Tibial nerve (tissue), 3 donors: ENCODE measurements at regions not wholly inside any gene's neighbourhood (a gene's known extent, or its start where the extent isn't known, plus 50 kb on each side); places are given as distances from the start of the nearest gene placed in this dataset.

ENCODE experiments used
- POLR2A ChIP-seq, 2 donors: fragments of 450-650 bp; IDR thresholded peaks; one replicate each; pipeline ENCODE4 v1.6.1; 2017; ENCODE audit warnings: antibody characterized with exemption in 2 of 2, mild to moderate bottlenecking in 2 of 2, moderate library complexity in 2 of 2
- TF ChIP-seq, protein P1 (sequence below), 5 experiments: fragments of 200-600 bp in 3 of 5; fragments of 450-650 bp in 2 of 5; sonication (generic) in 3 of 5; IDR thresholded peaks; one replicate each; pipeline ENCODE4 v1.5.1; 2016 to 2019; ENCODE audit warnings: antibody characterized with exemption in 5 of 5, mild to moderate bottlenecking in 3 of 5, moderate library complexity in 2 of 5

DNA sequence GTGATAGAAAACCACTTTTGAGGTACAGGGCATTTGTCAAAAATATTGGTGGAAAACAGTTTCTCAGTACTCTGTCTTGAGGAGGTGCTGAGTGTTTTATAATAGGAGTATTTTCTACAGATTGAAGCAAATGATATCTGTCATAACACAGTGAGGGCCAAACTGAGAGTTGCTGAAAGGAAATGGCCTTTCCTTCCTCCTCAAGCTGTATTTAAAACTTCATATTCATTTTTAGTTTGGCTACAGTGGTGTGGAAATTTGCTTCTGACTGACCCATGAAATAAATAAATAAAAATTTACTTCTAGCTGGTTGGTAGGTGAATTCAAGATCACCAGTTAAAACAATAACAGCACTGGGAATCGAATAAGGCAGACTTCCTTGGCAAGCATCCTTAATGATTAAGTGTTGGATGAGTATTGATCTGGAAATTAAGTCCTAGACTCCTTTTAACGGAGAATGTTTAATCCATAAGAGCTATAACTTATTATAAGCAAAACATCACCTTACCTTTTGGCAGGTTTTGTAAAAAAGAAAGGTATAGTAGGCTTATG, 828.6 kb upstream of the CITED2 start:
- TF ChIP-seq, protein P1, sequence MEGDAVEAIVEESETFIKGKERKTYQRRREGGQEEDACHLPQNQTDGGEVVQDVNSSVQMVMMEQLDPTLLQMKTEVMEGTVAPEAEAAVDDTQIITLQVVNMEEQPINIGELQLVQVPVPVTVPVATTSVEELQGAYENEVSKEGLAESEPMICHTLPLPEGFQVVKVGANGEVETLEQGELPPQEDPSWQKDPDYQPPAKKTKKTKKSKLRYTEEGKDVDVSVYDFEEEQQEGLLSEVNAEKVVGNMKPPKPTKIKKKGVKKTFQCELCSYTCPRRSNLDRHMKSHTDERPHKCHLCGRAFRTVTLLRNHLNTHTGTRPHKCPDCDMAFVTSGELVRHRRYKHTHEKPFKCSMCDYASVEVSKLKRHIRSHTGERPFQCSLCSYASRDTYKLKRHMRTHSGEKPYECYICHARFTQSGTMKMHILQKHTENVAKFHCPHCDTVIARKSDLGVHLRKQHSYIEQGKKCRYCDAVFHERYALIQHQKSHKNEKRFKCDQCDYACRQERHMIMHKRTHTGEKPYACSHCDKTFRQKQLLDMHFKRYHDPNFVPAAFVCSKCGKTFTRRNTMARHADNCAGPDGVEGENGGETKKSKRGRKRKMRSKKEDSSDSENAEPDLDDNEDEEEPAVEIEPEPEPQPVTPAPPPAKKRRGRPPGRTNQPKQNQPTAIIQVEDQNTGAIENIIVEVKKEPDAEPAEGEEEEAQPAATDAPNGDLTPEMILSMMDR (IDR thresholded peaks at IDR 0.05): no peak
- TF ChIP-seq POLR2A (IDR thresholded peaks at IDR 0.05): no peak
